Peyer's patch (tissue), 4 donors: ENCODE measurements at regions not wholly inside any gene's neighbourhood (a gene's known extent, or its start where the extent isn't known, plus 50 kb on each side); places are given as distances from the start of the nearest gene placed in this dataset.

Experiments used
- POLR2A ChIP-seq, 2 donors: fragments of 450-650 bp; IDR thresholded peaks; one replicate each; pipeline ENCODE4 v1.5.1; 2017; ENCODE audit warnings: antibody characterized with exemption in 2 of 2, mild to moderate bottlenecking in 2 of 2, moderate library complexity in 2 of 2
- TF ChIP-seq, protein P1 (sequence below), 6 experiments: fragments of 450-650 bp in 4 of 6; fragments of 200-600 bp in 2 of 6; sonication (generic) in 1 of 6; IDR thresholded peaks; one replicate each; pipeline ENCODE4 v1.5.1; 2017 to 2019; ENCODE audit warnings: antibody characterized with exemption in 6 of 6, mild to moderate bottlenecking in 3 of 6, moderate library complexity in 1 of 6

DNA sequence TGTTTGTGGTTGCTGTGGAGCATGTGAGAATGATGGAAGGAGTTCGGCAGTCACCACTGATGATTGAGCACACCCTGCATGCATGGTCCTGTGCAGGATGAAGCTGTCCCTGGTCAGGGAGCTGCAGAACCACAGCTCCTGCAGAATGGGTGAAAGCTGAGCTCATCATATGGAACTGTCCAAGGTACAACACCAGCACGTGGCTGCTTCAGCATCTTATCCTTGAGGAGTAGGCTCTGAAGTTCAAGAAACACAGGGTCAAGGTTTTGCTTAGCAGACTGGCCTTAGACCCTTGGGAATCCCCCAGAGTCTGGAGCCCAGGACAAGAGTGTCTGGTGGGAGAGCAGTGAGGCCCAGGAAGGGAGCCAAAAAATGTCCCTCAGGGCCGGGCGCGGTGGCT lies 182.4 kb upstream of the LARGE1 start:
- TF ChIP-seq, protein P1, sequence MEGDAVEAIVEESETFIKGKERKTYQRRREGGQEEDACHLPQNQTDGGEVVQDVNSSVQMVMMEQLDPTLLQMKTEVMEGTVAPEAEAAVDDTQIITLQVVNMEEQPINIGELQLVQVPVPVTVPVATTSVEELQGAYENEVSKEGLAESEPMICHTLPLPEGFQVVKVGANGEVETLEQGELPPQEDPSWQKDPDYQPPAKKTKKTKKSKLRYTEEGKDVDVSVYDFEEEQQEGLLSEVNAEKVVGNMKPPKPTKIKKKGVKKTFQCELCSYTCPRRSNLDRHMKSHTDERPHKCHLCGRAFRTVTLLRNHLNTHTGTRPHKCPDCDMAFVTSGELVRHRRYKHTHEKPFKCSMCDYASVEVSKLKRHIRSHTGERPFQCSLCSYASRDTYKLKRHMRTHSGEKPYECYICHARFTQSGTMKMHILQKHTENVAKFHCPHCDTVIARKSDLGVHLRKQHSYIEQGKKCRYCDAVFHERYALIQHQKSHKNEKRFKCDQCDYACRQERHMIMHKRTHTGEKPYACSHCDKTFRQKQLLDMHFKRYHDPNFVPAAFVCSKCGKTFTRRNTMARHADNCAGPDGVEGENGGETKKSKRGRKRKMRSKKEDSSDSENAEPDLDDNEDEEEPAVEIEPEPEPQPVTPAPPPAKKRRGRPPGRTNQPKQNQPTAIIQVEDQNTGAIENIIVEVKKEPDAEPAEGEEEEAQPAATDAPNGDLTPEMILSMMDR (IDR thresholded peaks at IDR 0.05) = no peak
- no peak for TF ChIP-seq POLR2A (IDR thresholded peaks at IDR 0.05)
